GM12878 (cell line): ENCODE measurements at regions not wholly inside any gene's neighbourhood (a gene's known extent, or its start where the extent isn't known, plus 50 kb on each side); places are given as distances from the start of the nearest gene placed in this dataset.

Experiments
- ATAC-seq: fragments of 200-7000 bp; cut with Tn5 transposase; 3 replicates; pipeline ENCODE4 v1.9.1; 2020; ENCODE audit warnings: mild to moderate bottlenecking, moderate library complexity
- BruUV-seq: library from RNA; stranded (reverse); fragments of 400-500 nt; replicated peaks from 2 replicates; lab custom pipeline; 2021; lab: Mats Ljungman, UMichigan
- CTCF ChIA-PET: fragments of 300-600 bp; sonication (Branson Sonifier 250); formaldehyde crosslinking; extraction: SDS; loops from one replicate; lab custom pipeline; 2021; ENCODE audit warnings: inconsistent platforms; lab: Yijun Ruan, JAX
- POLR2A ChIA-PET: fragments of 350-600 bp; formaldehyde crosslinking; extraction: SDS; loops from one replicate; lab custom pipeline; 2021; ENCODE audit warnings: inconsistent platforms; lab: Charles Lee
- RAD21 ChIA-PET: fragments of 300-600 bp; sonication (Branson Sonifier 250); formaldehyde crosslinking; loops from one replicate; lab custom pipeline; 2023; ENCODE audit warnings: antibody characterized with exemption; ENCODE audit not compliant: unreplicated experiment; lab: Charles Lee
- SMC1A ChIA-PET: fragments of 300-600 bp; sonication (Branson Sonifier 250); formaldehyde crosslinking; loops from one replicate; lab custom pipeline; 2023; ENCODE audit not compliant: unreplicated experiment, uncharacterized antibody; lab: Charles Lee
- DNase-seq: peaks from one replicate; pipeline ENCODE4 v3.0.0-alpha.2; 2011; ENCODE audit warnings: low read depth, low spot score
- FAIRE-seq: peaks from 3 replicates; lab custom pipeline; 2011; peaks lifted over from hg19 to GRCh38; lab: Jason Lieb, UNC
- H2AFZ ChIP-seq: 2 replicates; pipeline ENCODE4 v1.6.0; 2011; ENCODE audit warnings: low read depth, low read length, control low read depth; ENCODE audit not compliant: control insufficient read depth
- H3K27ac ChIP-seq: 2 replicates; pipeline ENCODE4 v1.5.1; 2011; ENCODE audit warnings: control low read depth; ENCODE audit not compliant: control insufficient read depth, insufficient read depth
- H3K27me3 ChIP-seq, 2 experiments: replicated peaks in 1 of 2; 2 replicates each; pipeline versions ENCODE4 v1.6.0 to v1.6.1; 2011; ENCODE audit warnings: low read length in 1 of 2; ENCODE audit not compliant: control insufficient read depth in 2 of 2, insufficient read depth in 2 of 2
- H3K36me3 ChIP-seq, 2 experiments: 2 replicates each; pipeline ENCODE4 v1.5.1; 2011; ENCODE audit warnings: low read length in 1 of 2; ENCODE audit not compliant: control insufficient read depth in 2 of 2, insufficient read depth in 2 of 2
- H3K4me1 ChIP-seq: 2 replicates; pipeline ENCODE4 v1.6.1; 2011; ENCODE audit warnings: mild to moderate bottlenecking, low read length, moderate library complexity, mixed read lengths; ENCODE audit not compliant: control insufficient read depth, insufficient read depth
- H3K4me2 ChIP-seq: 2 replicates; pipeline ENCODE4 v1.6.0; 2011; ENCODE audit warnings: control low read depth; ENCODE audit not compliant: control insufficient read depth, insufficient read depth
- H3K4me3 ChIP-seq: fragments of 200-600 bp; sonication (generic); 2 replicates; pipeline ENCODE4 v1.5.1; 2016
- H3K79me2 ChIP-seq: 2 replicates; pipeline ENCODE4 v1.6.0; 2011; ENCODE audit warnings: low read length; ENCODE audit not compliant: control insufficient read depth, insufficient read depth
- H3K9ac ChIP-seq: 2 replicates; pipeline ENCODE4 v1.8.0; 2011; ENCODE audit warnings: low read length, control low read depth, mixed read lengths; ENCODE audit not compliant: control insufficient read depth, insufficient read depth
- H3K9me3 ChIP-seq: replicated peaks from 3 replicates; pipeline ENCODE4 v1.5.1; 2011; ENCODE audit warnings: mild to moderate bottlenecking, low read length; ENCODE audit not compliant: control insufficient read depth, insufficient read depth
- H4K20me1 ChIP-seq: 2 replicates; pipeline ENCODE4 v1.6.0; 2011; ENCODE audit not compliant: control insufficient read depth, insufficient read depth
- EZH2 ChIP-seq: IDR thresholded peaks from 2 replicates; pipeline ENCODE4 v1.6.1; 2012; ENCODE audit warnings: low read depth, mild to moderate bottlenecking, control low read depth, inconsistent platforms, low read length, borderline replicate concordance; ENCODE audit not compliant: control insufficient read depth
- FOS ChIP-seq: IDR thresholded peaks from 3 replicates; pipeline ENCODE4 v1.6.1; 2011; ENCODE audit warnings: borderline replicate concordance; ENCODE audit not compliant: insufficient read length; ENCODE audit errors: extremely low read depth
- HCFC1 ChIP-seq: fragments of 150-350 bp; IDR thresholded peaks from 2 replicates; pipeline ENCODE4 v1.6.1; 2014; ENCODE audit warnings: low read length
- MEF2B ChIP-seq: fragments of 450-650 bp; IDR thresholded peaks from 2 replicates; pipeline ENCODE4 v1.6.1; 2018; ENCODE audit warnings: mild to moderate bottlenecking, moderate library complexity; ENCODE audit not compliant: partially characterized antibody, poor library complexity, severe bottlenecking
- MTA2 ChIP-seq: fragments of 450-650 bp; IDR thresholded peaks from 2 replicates; pipeline ENCODE4 v1.6.1; 2016; ENCODE audit warnings: low read depth, mild to moderate bottlenecking, moderate library complexity
- RELB ChIP-seq: fragments of 450-650 bp; IDR thresholded peaks from 2 replicates; pipeline ENCODE4 v1.6.1; 2017; ENCODE audit warnings: low read depth, mild to moderate bottlenecking, moderate library complexity
- RFX5 ChIP-seq: IDR thresholded peaks from 2 replicates; pipeline ENCODE4 v1.6.1; 2011; ENCODE audit warnings: low read depth, low read length, improper control_type of control experiment
- SIX5 ChIP-seq: IDR thresholded peaks from 2 replicates; pipeline ENCODE4 v1.6.1; 2011; ENCODE audit warnings: mild to moderate bottlenecking, low read depth, low read length, moderate library complexity; ENCODE audit not compliant: severe bottlenecking
- SUZ12 ChIP-seq: fragments of 200-600 bp; sonication (generic); IDR thresholded peaks from one replicate; pipeline ENCODE4 v1.6.1; 2018; ENCODE audit warnings: antibody characterized with exemption, mild to moderate bottlenecking; ENCODE audit not compliant: unreplicated experiment
- ZNF24 ChIP-seq: fragments of 450-650 bp; IDR thresholded peaks from 2 replicates; pipeline ENCODE4 v1.6.1; 2017; ENCODE audit warnings: antibody characterized with exemption, mild to moderate bottlenecking
- ZNF687 ChIP-seq: fragments of 450-650 bp; IDR thresholded peaks from 2 replicates; pipeline ENCODE4 v1.6.1; 2017; ENCODE audit warnings: mild to moderate bottlenecking, moderate library complexity
- WGBS: methylation state at CpG from one replicate; pipeline ENCODE4 v1.1.6; 2016; ENCODE audit warnings: low lambda C conversion rate; ENCODE audit not compliant: insufficient replicate concordance, insufficient coverage; ENCODE audit errors: missing lambda C conversion rate; 5-methylcytosine and 5-hydroxymethylcytosine counted together
- in situ Hi-C: fragments of 300-500 bp; cut with MboI; formaldehyde crosslinking; loops from 9 replicates; pipeline ENCODE4 v1.14.3; 2018; ENCODE audit warnings: mixed read lengths
- intact Hi-C: fragments of 100-400 bp; cut with micrococcal nuclease; formaldehyde crosslinking; loops from one replicate; pipeline ENCODE4 v1.14.2; 2022; ENCODE audit not compliant: unreplicated experiment

- H3K27ac ChIP-seq = no peak overlapping the region
- ChIA-PET RAD21 (no interaction called here), SMC1A (no interaction called here)
- no peak overlapping the region for H3K4me2 ChIP-seq
- H3K9me3 ChIP-seq = no peaks in the 10 kb centered on the region
- no peak overlapping the region for H3K9ac ChIP-seq
- no peak for FAIRE-seq
- no peaks in the 10 kb centered on the region for H4K20me1 ChIP-seq
- H3K79me2 ChIP-seq = no peaks in the 10 kb centered on the region
- no peak overlapping the region for H3K4me3 ChIP-seq
- H3K36me3 ChIP-seq = no peaks in the 10 kb centered on the region
- no peak for ATAC-seq
- no peak overlapping the region for H2AFZ ChIP-seq
- H3K4me1 ChIP-seq = no peaks in the 10 kb centered on the region
- in situ Hi-C loops = no loop called here
- TF ChIP-seq MTA2 (no peak), SUZ12 (no peak), SIX5 (no peak), ZNF24 (no peak), EZH2 (no peak), HCFC1 (no peak), RFX5 (no peak), ZNF687 (no peak), FOS (no peak), RELB (no peak), MEF2B (no peak)
- TF ChIP-seq, all 136 proteins: peak for 0
- no peak for DNase-seq
- ChIA-PET POLR2A (no interaction called here), CTCF (no interaction called here)
- no TSS peak for BruUV-seq
- 0% methylated on average over 2 of the region's 2 CpGs for WGBS
- intact Hi-C loops = no loop called here
- no peaks in the 10 kb centered on the region for H3K27me3 ChIP-seq
Observed at GRCh38 chr10:83410570-83410969, 728.7 kb upstream of the GHITM start.
